HepG2 (cell line): ENCODE measurements at regions not wholly inside any gene's neighbourhood (a gene's known extent, or its start where the extent isn't known, plus 50 kb on each side); places are given as distances from the start of the nearest gene placed in this dataset.

Experiments
- CCAR2 ChIP-seq: fragments of 200-400 bp; formaldehyde crosslinking; optimal IDR thresholded peaks from 2 replicates; pipeline ENCODE3; 2018; ENCODE audit warnings: low read depth, mild to moderate bottlenecking, low read length, moderate library complexity
- HOXD1 ChIP-seq: sonication (generic); formaldehyde crosslinking; IDR thresholded peaks from 2 replicates; pipeline ENCODE4 v1.5.0; 2020; ENCODE audit warnings: missing genetic modification reagents
- NFAT5 ChIP-seq: sonication (generic); formaldehyde crosslinking; IDR thresholded peaks from 2 replicates; pipeline ENCODE4 v1.4.0; 2020; ENCODE audit warnings: missing genetic modification reagents
- NFE2L2 ChIP-seq: fragments of 150-350 bp; IDR thresholded peaks from 2 replicates; pipeline ENCODE4 v1.6.1; 2014; ENCODE audit warnings: low read length
- SNAI1 ChIP-seq: sonication (generic); formaldehyde crosslinking; IDR thresholded peaks from 2 replicates; pipeline ENCODE4 v1.5.0; 2020; ENCODE audit warnings: mild to moderate bottlenecking, missing genetic modification reagents, borderline replicate concordance
- ZNF510 ChIP-seq: sonication (generic); formaldehyde crosslinking; IDR thresholded peaks from 2 replicates; pipeline ENCODE4 v1.4.0; 2020; ENCODE audit warnings: low read depth, mild to moderate bottlenecking, missing genetic modification reagents
- ZSCAN12 ChIP-seq: sonication (generic); formaldehyde crosslinking; IDR thresholded peaks from 2 replicates; pipeline ENCODE4 v1.9.0; 2021; ENCODE audit warnings: mild to moderate bottlenecking, missing genetic modification reagents
- TF ChIP-seq, protein P1 (sequence below): sonication (generic); formaldehyde crosslinking; IDR thresholded peaks from 2 replicates; pipeline ENCODE4 v1.4.0; 2020; ENCODE audit warnings: mild to moderate bottlenecking, missing genetic modification reagents
- TF ChIP-seq, protein P2 (sequence below): sonication (generic); formaldehyde crosslinking; IDR thresholded peaks from 2 replicates; pipeline ENCODE4 v1.4.0; 2020; ENCODE audit warnings: mild to moderate bottlenecking, missing genetic modification reagents, borderline replicate concordance
- TF ChIP-seq, protein P3 (sequence below): sonication (generic); formaldehyde crosslinking; conservative IDR thresholded peaks from 2 replicates; pipeline ENCODE4 v1.4.0; 2020; ENCODE audit warnings: missing genetic modification reagents
- TF ChIP-seq, protein P4 (sequence below): fragments of 450-650 bp; IDR thresholded peaks from 2 replicates; pipeline ENCODE4 v1.6.1; 2016
- TF ChIP-seq, protein P5 (sequence below): sonication (generic); formaldehyde crosslinking; IDR thresholded peaks from 2 replicates; pipeline ENCODE4 v1.8.0; 2022; ENCODE audit warnings: missing genetic modification reagents, mild to moderate bottlenecking, borderline replicate concordance

GRCh38 chr20:53711333-53712211 lies 117.9 kb upstream of the ZNF217 start (continued):
- TF ChIP-seq NFAT5 (CRISPR knock-in tag), result 0 out of 2 replicates have a peak, but pooled peaks have one; percentile 70
- TF ChIP-seq, protein P1, sequence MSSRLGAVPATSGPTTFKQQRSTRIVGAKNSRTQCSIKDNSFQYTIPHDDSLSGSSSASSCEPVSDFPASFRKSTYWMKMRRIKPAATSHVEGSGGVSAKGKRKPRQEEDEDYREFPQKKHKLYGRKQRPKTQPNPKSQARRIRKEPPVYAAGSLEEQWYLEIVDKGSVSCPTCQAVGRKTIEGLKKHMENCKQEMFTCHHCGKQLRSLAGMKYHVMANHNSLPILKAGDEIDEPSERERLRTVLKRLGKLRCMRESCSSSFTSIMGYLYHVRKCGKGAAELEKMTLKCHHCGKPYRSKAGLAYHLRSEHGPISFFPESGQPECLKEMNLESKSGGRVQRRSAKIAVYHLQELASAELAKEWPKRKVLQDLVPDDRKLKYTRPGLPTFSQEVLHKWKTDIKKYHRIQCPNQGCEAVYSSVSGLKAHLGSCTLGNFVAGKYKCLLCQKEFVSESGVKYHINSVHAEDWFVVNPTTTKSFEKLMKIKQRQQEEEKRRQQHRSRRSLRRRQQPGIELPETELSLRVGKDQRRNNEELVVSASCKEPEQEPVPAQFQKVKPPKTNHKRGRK (CRISPR knock-in tag), result peak; percentile 92
- no peak for TF ChIP-seq ZSCAN12 (CRISPR knock-in tag)
- TF ChIP-seq, protein P2, sequence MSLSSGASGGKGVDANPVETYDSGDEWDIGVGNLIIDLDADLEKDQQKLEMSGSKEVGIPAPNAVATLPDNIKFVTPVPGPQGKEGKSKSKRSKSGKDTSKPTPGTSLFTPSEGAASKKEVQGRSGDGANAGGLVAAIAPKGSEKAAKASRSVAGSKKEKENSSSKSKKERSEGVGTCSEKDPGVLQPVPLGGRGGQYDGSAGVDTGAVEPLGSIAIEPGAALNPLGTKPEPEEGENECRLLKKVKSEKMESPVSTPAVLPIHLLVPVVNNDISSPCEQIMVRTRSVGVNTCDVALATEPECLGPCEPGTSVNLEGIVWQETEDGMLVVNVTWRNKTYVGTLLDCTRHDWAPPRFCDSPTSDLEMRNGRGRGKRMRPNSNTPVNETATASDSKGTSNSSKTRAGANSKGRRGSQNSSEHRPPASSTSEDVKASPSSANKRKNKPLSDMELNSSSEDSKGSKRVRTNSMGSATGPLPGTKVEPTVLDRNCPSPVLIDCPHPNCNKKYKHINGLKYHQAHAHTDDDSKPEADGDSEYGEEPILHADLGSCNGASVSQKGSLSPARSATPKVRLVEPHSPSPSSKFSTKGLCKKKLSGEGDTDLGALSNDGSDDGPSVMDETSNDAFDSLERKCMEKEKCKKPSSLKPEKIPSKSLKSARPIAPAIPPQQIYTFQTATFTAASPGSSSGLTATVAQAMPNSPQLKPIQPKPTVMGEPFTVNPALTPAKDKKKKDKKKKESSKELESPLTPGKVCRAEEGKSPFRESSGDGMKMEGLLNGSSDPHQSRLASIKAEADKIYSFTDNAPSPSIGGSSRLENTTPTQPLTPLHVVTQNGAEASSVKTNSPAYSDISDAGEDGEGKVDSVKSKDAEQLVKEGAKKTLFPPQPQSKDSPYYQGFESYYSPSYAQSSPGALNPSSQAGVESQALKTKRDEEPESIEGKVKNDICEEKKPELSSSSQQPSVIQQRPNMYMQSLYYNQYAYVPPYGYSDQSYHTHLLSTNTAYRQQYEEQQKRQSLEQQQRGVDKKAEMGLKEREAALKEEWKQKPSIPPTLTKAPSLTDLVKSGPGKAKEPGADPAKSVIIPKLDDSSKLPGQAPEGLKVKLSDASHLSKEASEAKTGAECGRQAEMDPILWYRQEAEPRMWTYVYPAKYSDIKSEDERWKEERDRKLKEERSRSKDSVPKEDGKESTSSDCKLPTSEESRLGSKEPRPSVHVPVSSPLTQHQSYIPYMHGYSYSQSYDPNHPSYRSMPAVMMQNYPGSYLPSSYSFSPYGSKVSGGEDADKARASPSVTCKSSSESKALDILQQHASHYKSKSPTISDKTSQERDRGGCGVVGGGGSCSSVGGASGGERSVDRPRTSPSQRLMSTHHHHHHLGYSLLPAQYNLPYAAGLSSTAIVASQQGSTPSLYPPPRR (CRISPR knock-in tag), result peak; percentile 38; the same call in 1 of the 2 replicates
- no peak for TF ChIP-seq ZNF510 (CRISPR knock-in tag)
- TF ChIP-seq, protein P3, sequence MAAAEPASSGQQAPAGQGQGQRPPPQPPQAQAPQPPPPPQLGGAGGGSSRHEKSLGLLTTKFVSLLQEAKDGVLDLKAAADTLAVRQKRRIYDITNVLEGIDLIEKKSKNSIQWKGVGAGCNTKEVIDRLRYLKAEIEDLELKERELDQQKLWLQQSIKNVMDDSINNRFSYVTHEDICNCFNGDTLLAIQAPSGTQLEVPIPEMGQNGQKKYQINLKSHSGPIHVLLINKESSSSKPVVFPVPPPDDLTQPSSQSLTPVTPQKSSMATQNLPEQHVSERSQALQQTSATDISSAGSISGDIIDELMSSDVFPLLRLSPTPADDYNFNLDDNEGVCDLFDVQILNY (CRISPR knock-in tag), result no peak
- TF ChIP-seq, protein P4, sequence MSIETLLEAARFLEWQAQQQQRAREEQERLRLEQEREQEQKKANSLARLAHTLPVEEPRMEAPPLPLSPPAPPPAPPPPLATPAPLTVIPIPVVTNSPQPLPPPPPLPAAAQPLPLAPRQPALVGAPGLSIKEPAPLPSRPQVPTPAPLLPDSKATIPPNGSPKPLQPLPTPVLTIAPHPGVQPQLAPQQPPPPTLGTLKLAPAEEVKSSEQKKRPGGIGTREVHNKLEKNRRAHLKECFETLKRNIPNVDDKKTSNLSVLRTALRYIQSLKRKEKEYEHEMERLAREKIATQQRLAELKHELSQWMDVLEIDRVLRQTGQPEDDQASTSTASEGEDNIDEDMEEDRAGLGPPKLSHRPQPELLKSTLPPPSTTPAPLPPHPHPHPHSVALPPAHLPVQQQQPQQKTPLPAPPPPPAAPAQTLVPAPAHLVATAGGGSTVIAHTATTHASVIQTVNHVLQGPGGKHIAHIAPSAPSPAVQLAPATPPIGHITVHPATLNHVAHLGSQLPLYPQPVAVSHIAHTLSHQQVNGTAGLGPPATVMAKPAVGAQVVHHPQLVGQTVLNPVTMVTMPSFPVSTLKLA, result peak; percentile 48
- TF ChIP-seq CCAR2, result no peak
- no peak for TF ChIP-seq SNAI1 (CRISPR knock-in tag)
- TF ChIP-seq, protein P5, sequence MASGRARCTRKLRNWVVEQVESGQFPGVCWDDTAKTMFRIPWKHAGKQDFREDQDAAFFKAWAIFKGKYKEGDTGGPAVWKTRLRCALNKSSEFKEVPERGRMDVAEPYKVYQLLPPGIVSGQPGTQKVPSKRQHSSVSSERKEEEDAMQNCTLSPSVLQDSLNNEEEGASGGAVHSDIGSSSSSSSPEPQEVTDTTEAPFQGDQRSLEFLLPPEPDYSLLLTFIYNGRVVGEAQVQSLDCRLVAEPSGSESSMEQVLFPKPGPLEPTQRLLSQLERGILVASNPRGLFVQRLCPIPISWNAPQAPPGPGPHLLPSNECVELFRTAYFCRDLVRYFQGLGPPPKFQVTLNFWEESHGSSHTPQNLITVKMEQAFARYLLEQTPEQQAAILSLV, result no peak
- TF ChIP-seq NFE2L2, result no peak
- peak; percentile 74; the same call in 1 of the 2 replicates for TF ChIP-seq HOXD1 (CRISPR knock-in tag)
